ENCODE measurements at regions not wholly inside any gene's neighbourhood (a gene's known extent, or its start where the extent isn't known, plus 50 kb on each side); places are given as distances from the start of the nearest gene placed in this dataset.

DNA sequence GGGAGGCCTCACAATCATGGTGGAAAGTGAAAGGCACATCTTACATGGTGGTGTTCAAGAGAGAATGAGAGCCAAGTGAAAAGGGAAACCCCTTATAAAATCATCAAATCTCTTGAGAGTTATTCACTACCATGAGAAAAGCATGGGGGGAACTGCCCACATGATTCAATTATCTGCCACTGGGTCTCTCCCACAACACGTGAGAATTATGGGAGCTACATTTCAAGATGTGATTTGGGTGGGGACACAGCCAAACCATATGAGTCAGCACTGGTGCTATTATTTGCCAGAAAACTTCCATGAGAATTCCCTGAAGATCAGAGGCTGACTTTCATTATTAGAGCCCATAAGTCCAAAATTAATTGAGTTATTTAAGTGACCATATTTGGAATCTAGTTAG, 1001.2 kb upstream of the POT1 start:
- TF ChIP-seq, protein P1, sequence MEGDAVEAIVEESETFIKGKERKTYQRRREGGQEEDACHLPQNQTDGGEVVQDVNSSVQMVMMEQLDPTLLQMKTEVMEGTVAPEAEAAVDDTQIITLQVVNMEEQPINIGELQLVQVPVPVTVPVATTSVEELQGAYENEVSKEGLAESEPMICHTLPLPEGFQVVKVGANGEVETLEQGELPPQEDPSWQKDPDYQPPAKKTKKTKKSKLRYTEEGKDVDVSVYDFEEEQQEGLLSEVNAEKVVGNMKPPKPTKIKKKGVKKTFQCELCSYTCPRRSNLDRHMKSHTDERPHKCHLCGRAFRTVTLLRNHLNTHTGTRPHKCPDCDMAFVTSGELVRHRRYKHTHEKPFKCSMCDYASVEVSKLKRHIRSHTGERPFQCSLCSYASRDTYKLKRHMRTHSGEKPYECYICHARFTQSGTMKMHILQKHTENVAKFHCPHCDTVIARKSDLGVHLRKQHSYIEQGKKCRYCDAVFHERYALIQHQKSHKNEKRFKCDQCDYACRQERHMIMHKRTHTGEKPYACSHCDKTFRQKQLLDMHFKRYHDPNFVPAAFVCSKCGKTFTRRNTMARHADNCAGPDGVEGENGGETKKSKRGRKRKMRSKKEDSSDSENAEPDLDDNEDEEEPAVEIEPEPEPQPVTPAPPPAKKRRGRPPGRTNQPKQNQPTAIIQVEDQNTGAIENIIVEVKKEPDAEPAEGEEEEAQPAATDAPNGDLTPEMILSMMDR (IDR thresholded peaks at IDR 0.05), result no peak
- no peak for TF ChIP-seq POLR2A (IDR thresholded peaks at IDR 0.05)

Measured in adrenal gland (tissue), 5 donors.